HepG2 (cell line): ENCODE measurements at regions not wholly inside any gene's neighbourhood (a gene's known extent, or its start where the extent isn't known, plus 50 kb on each side); places are given as distances from the start of the nearest gene placed in this dataset.

Experiments
- CREB1 ChIP-seq, 2 experiments: fragments of 450-650 bp in 1 of 2; IDR thresholded peaks; 2 replicates each; pipeline ENCODE4 v1.6.1; 2016 to 2017; ENCODE audit warnings: control low read depth in 1 of 2, mild to moderate bottlenecking in 1 of 2, missing compliant biosample characterization in 1 of 2, missing genetic modification characterization in 1 of 2
- CREM ChIP-seq, 2 experiments: sonication (generic) in 1 of 2; formaldehyde crosslinking in 1 of 2; IDR thresholded peaks; 2 replicates each; pipeline versions ENCODE4 v1.4.0 to v1.6.1; 2016 to 2020; ENCODE audit warnings: antibody characterized with exemption in 1 of 2, mild to moderate bottlenecking in 1 of 2, missing genetic modification reagents in 1 of 2
- DRAP1 ChIP-seq: IDR thresholded peaks from 2 replicates; pipeline ENCODE4 v1.6.1; 2016; ENCODE audit warnings: missing genetic modification reagents, missing compliant biosample characterization
- EP300 ChIP-seq, 3 experiments: sonication (generic) in 1 of 3; formaldehyde crosslinking in 1 of 3; IDR thresholded peaks; 2 replicates each; pipeline versions ENCODE4 v1.5.1 to v1.6.1; 2011 to 2020; ENCODE audit warnings: low read depth in 2 of 3, low read length in 2 of 3, borderline replicate concordance in 1 of 3, improper control_type of control experiment in 1 of 3, mild to moderate bottlenecking in 1 of 3, missing genetic modification reagents in 1 of 3, moderate library complexity in 1 of 3
- ETV6 ChIP-seq: sonication (generic); formaldehyde crosslinking; conservative IDR thresholded peaks from 2 replicates; pipeline ENCODE4 v1.4.0; 2020; ENCODE audit warnings: missing genetic modification reagents
- FIP1L1 ChIP-seq: fragments of 200-400 bp; formaldehyde crosslinking; IDR thresholded peaks from 2 replicates; pipeline ENCODE4 v1.6.1; 2018; ENCODE audit warnings: low read depth, mild to moderate bottlenecking, low read length, moderate library complexity, borderline replicate concordance; ENCODE audit not compliant: insufficient read depth
- FOXA1 ChIP-seq, 2 experiments: fragments of 450-650 bp in 1 of 2; sonication (generic) in 1 of 2; formaldehyde crosslinking in 1 of 2; IDR thresholded peaks; 2 replicates each; pipeline versions ENCODE4 v1.4.0 to v1.6.1; 2016 to 2020; ENCODE audit warnings: missing genetic modification reagents in 1 of 2
- GFI1 ChIP-seq: sonication (generic); formaldehyde crosslinking; IDR thresholded peaks from 2 replicates; pipeline ENCODE4 v1.5.0; 2020; ENCODE audit warnings: missing genetic modification reagents, mild to moderate bottlenecking, borderline replicate concordance
- GLMP ChIP-seq: sonication (generic); formaldehyde crosslinking; IDR thresholded peaks from 2 replicates; pipeline ENCODE4 v1.9.0; 2021; ENCODE audit warnings: missing genetic modification reagents, mild to moderate bottlenecking, borderline replicate concordance
- HES4 ChIP-seq: sonication (generic); formaldehyde crosslinking; IDR thresholded peaks from 2 replicates; pipeline ENCODE4 v1.9.0; 2021; ENCODE audit warnings: mild to moderate bottlenecking, missing genetic modification reagents, borderline replicate concordance
- HNRNPK ChIP-seq: fragments of 200-400 bp; formaldehyde crosslinking; IDR thresholded peaks from 2 replicates; pipeline ENCODE4 v1.6.1; 2018; ENCODE audit warnings: low read length, low read depth, moderate library complexity, mild to moderate bottlenecking; ENCODE audit not compliant: poor library complexity, severe bottlenecking
- KLF11 ChIP-seq: IDR thresholded peaks from 2 replicates; pipeline ENCODE4 v1.6.1; 2016; ENCODE audit warnings: missing compliant biosample characterization
- KLF9 ChIP-seq: IDR thresholded peaks from 2 replicates; pipeline ENCODE4 v1.6.1; 2016; ENCODE audit warnings: low read depth
- MAZ ChIP-seq, 2 experiments: sonication (generic) in 1 of 2; formaldehyde crosslinking in 1 of 2; IDR thresholded peaks; 2 replicates each; pipeline versions ENCODE4 v1.5.0 to v1.6.1; 2012 to 2020; ENCODE audit warnings: low read depth in 2 of 2, mild to moderate bottlenecking in 2 of 2, borderline replicate concordance in 1 of 2, improper control_type of control experiment in 1 of 2, low read length in 1 of 2, missing genetic modification reagents in 1 of 2, moderate library complexity in 1 of 2
- RNF2 ChIP-seq: fragments of 450-650 bp; conservative IDR thresholded peaks from 2 replicates; pipeline ENCODE4 v1.6.1; 2016; ENCODE audit warnings: low read depth
- TBX3 ChIP-seq: fragments of 450-650 bp; IDR thresholded peaks from 2 replicates; pipeline ENCODE4 v1.6.1; 2017; ENCODE audit warnings: antibody characterized with exemption, mild to moderate bottlenecking, inconsistent platforms, borderline replicate concordance
- TCF7L2 ChIP-seq: IDR thresholded peaks from 2 replicates; pipeline ENCODE4 v1.6.1; 2011; ENCODE audit warnings: mild to moderate bottlenecking, low read depth, low read length, moderate library complexity
- ZBTB7B ChIP-seq: sonication (generic); formaldehyde crosslinking; IDR thresholded peaks from 2 replicates; pipeline ENCODE4 v1.4.0; 2020; ENCODE audit warnings: missing genetic modification reagents
- ZFP37 ChIP-seq: sonication (generic); formaldehyde crosslinking; IDR thresholded peaks from 2 replicates; pipeline ENCODE4 v1.4.0; 2020; ENCODE audit warnings: missing genetic modification reagents, borderline replicate concordance
- ZNF207 ChIP-seq: fragments of 450-650 bp; IDR thresholded peaks from 2 replicates; pipeline ENCODE4 v1.6.1; 2016; ENCODE audit warnings: antibody characterized with exemption, borderline replicate concordance
- ZNF292 ChIP-seq: sonication (generic); formaldehyde crosslinking; IDR thresholded peaks from 2 replicates; pipeline ENCODE4 v1.8.1; 2022; ENCODE audit warnings: mild to moderate bottlenecking, low read depth, missing genetic modification reagents, borderline replicate concordance
- ZNF570 ChIP-seq: sonication (generic); formaldehyde crosslinking; IDR thresholded peaks from 2 replicates; pipeline ENCODE4 v1.4.0; 2020; ENCODE audit warnings: mild to moderate bottlenecking, missing genetic modification reagents, borderline replicate concordance
- ZNF761 ChIP-seq: sonication (generic); formaldehyde crosslinking; conservative IDR thresholded peaks from 2 replicates; pipeline ENCODE4 v1.4.0; 2020; ENCODE audit warnings: mild to moderate bottlenecking, missing genetic modification reagents
- ZNF772 ChIP-seq: sonication (generic); formaldehyde crosslinking; IDR thresholded peaks from 2 replicates; pipeline ENCODE4 v1.5.0; 2020; ENCODE audit warnings: mild to moderate bottlenecking, missing genetic modification reagents
- TF ChIP-seq, protein P1 (sequence below): sonication (generic); formaldehyde crosslinking; IDR thresholded peaks from 2 replicates; pipeline ENCODE4 v1.5.0; 2020; ENCODE audit warnings: missing genetic modification reagents

GRCh38 chr6:108752733-108753590, 95.3 kb upstream of the ARMC2 start (continued):
- TF ChIP-seq ZFP37 (no peak), FIP1L1 (no peak), MAZ (IDR thresholded peaks at IDR 0.05; ENCODE audit: borderline replicate concordance, low read depth, low read length) (no peak), MAZ (CRISPR knock-in tag; IDR thresholded peaks at IDR 0.05; ENCODE audit: low read depth) (no peak), GFI1 (CRISPR knock-in tag) (no peak), CREM (IDR thresholded peaks at IDR 0.05) (peak; percentile 64), CREM (CRISPR knock-in tag; IDR thresholded peaks at IDR 0.05) (no peak), RNF2 (no peak), ZNF761 (CRISPR knock-in tag) (no peak), ZNF292 (CRISPR knock-in tag) (peak; percentile 47; the same call in 1 of the 2 replicates), KLF9 (no peak), ZNF570 (CRISPR knock-in tag) (no peak), HNRNPK (no peak), ZNF207 (no peak), TBX3 (peak; percentile 37; the same call in 1 of the 2 replicates), ZNF772 (no peak), ETV6 (CRISPR knock-in tag) (no peak), DRAP1 (CRISPR knock-in tag) (no peak), TCF7L2 (no peak), GLMP (CRISPR knock-in tag) (no peak), CREB1 (IDR thresholded peaks at IDR 0.05) (no peak), CREB1 (CRISPR knock-in tag; IDR thresholded peaks at IDR 0.05) (no peak), FOXA1 (IDR thresholded peaks at IDR 0.05) (no peak), FOXA1 (CRISPR knock-in tag; IDR thresholded peaks at IDR 0.05) (peak; percentile 72), HES4 (CRISPR knock-in tag) (no peak), EP300 (IDR thresholded peaks at IDR 0.05; ENCODE audit: low read depth in 2 of 2, low read length in 2 of 2) (peak in 1 of 2 experiments; percentile 70; a peak in 2 of 4 replicates), EP300 (CRISPR knock-in tag; IDR thresholded peaks at IDR 0.05; ENCODE audit: borderline replicate concordance) (no peak), ZBTB7B (no peak), KLF11 (no peak)
- TF ChIP-seq, protein P1, sequence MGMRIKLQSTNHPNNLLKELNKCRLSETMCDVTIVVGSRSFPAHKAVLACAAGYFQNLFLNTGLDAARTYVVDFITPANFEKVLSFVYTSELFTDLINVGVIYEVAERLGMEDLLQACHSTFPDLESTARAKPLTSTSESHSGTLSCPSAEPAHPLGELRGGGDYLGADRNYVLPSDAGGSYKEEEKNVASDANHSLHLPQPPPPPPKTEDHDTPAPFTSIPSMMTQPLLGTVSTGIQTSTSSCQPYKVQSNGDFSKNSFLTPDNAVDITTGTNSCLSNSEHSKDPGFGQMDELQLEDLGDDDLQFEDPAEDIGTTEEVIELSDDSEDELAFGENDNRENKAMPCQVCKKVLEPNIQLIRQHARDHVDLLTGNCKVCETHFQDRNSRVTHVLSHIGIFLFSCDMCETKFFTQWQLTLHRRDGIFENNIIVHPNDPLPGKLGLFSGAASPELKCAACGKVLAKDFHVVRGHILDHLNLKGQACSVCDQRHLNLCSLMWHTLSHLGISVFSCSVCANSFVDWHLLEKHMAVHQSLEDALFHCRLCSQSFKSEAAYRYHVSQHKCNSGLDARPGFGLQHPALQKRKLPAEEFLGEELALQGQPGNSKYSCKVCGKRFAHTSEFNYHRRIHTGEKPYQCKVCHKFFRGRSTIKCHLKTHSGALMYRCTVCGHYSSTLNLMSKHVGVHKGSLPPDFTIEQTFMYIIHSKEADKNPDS (CRISPR knock-in tag): no peak
